ENCODE measurements at regions not wholly inside any gene's neighbourhood (a gene's known extent, or its start where the extent isn't known, plus 50 kb on each side); places are given as distances from the start of the nearest gene placed in this dataset.
"Not testable (repeated sequence)": the region's sequence is repeated elsewhere in the genome, so short reads cannot be mapped to it uniquely, and the experiment has no call there.

GRCh38 chr6:11486959-11487358 is 50.6 kb upstream of the TMEM170B start:
- DNase-seq (ENCODE audit: extremely low read depth in 1 of 11, low read depth in 9 of 11, low spot score in 4 of 11): no peak

GRCh38 chr6:11486486-11486885 is 51.1 kb upstream of the TMEM170B start:
- no peak for DNase-seq (ENCODE audit: extremely low read depth in 1 of 11, low read depth in 9 of 11, low spot score in 4 of 11)

- DNase-seq (ENCODE audit: extremely low read depth in 1 of 11, low read depth in 9 of 11, low spot score in 4 of 11): no peak
Measured at GRCh38 chr6:11486051-11486450, 51.5 kb upstream of the TMEM170B start.

GRCh38 chr6:11485271-11485670 is 52.3 kb upstream of the TMEM170B start:
- DNase-seq (ENCODE audit: extremely low read depth in 1 of 11, low read depth in 9 of 11, low spot score in 4 of 11): no peak

- no peak for DNase-seq (ENCODE audit: extremely low read depth in 1 of 11, low read depth in 9 of 11, low spot score in 4 of 11)
Measured at GRCh38 chr6:11484441-11484840, 53.1 kb upstream of the TMEM170B start.

GRCh38 chr6:11482616-11483015 is 54.9 kb upstream of the TMEM170B start:
- no peak for DNase-seq (ENCODE audit: extremely low read depth in 1 of 11, low read depth in 9 of 11, low spot score in 4 of 11)

GRCh38 chr6:11480541-11480940 is 57.0 kb upstream of the TMEM170B start:
- no peak for DNase-seq (ENCODE audit: extremely low read depth in 1 of 11, low read depth in 9 of 11, low spot score in 4 of 11)

GRCh38 chr6:11479296-11479695 is 58.3 kb upstream of the TMEM170B start:
- DNase-seq (ENCODE audit: extremely low read depth in 1 of 11, low read depth in 9 of 11, low spot score in 4 of 11): no peak

- DNase-seq (ENCODE audit: extremely low read depth in 1 of 11, low read depth in 9 of 11, low spot score in 4 of 11): no peak
Measured at GRCh38 chr6:11478586-11478985, 59.0 kb upstream of the TMEM170B start.

GRCh38 chr6:11475016-11475415 is 62.5 kb upstream of the TMEM170B start:
- DNase-seq (ENCODE audit: extremely low read depth in 1 of 11, low read depth in 9 of 11, low spot score in 4 of 11): no peak

- DNase-seq (ENCODE audit: extremely low read depth in 1 of 11, low read depth in 9 of 11, low spot score in 4 of 11): peak in 3 of 11 donors; percentile 31 to 55 (median 42)
Measured at GRCh38 chr6:11473008-11473740, 64.4 kb upstream of the TMEM170B start.

GRCh38 chr6:11471261-11471660 is 66.3 kb upstream of the TMEM170B start:
- no peak for DNase-seq (ENCODE audit: extremely low read depth in 1 of 11, low read depth in 9 of 11, low spot score in 4 of 11)

- DNase-seq (ENCODE audit: extremely low read depth in 1 of 11, low read depth in 9 of 11, low spot score in 4 of 11): no peak
Measured at GRCh38 chr6:11469684-11470083, 67.9 kb upstream of the TMEM170B start.

- not testable (repeated sequence) for DNase-seq (ENCODE audit: extremely low read depth in 1 of 11, low read depth in 9 of 11, low spot score in 4 of 11)
Measured at GRCh38 chr6:11468271-11468670, 69.3 kb upstream of the TMEM170B start.

- no peak for DNase-seq (ENCODE audit: extremely low read depth in 1 of 11, low read depth in 9 of 11, low spot score in 4 of 11)
Measured at GRCh38 chr6:11467364-11467763, 70.2 kb upstream of the TMEM170B start.

- DNase-seq (ENCODE audit: extremely low read depth in 1 of 11, low read depth in 9 of 11, low spot score in 4 of 11): no peak
Measured at GRCh38 chr6:11463398-11463780, 74.2 kb upstream of the TMEM170B start.

- no peak for DNase-seq (ENCODE audit: extremely low read depth in 1 of 11, low read depth in 9 of 11, low spot score in 4 of 11)
Measured at GRCh38 chr6:11462742-11463397, 74.7 kb upstream of the TMEM170B start.

GRCh38 chr6:11460837-11461661 is 76.5 kb upstream of the TMEM170B start:
- no peak for DNase-seq (ENCODE audit: extremely low read depth in 1 of 11, low read depth in 9 of 11, low spot score in 4 of 11)

GRCh38 chr6:11460001-11460668 is 77.4 kb upstream of the TMEM170B start:
- DNase-seq (ENCODE audit: extremely low read depth in 1 of 11, low read depth in 9 of 11, low spot score in 4 of 11): no peak
